H9 (cell line): ENCODE measurements at regions not wholly inside any gene's neighbourhood (a gene's known extent, or its start where the extent isn't known, plus 50 kb on each side); places are given as distances from the start of the nearest gene placed in this dataset.

Source experiments
- DNase-seq: peaks from one replicate; pipeline ENCODE4 v3.0.0-alpha.2; 2017
- H2AFZ ChIP-seq: one replicate; pipeline ENCODE4 v1.6.1; 2013; ENCODE audit warnings: mild to moderate bottlenecking, low read length, control low read depth, moderate library complexity
- H2AK5ac ChIP-seq: 2 replicates; pipeline ENCODE4 v1.6.1; 2013; ENCODE audit warnings: low read length, control low read depth, mixed read lengths; ENCODE audit not compliant: insufficient read length
- H2BK120ac ChIP-seq: one replicate; pipeline ENCODE4 v1.6.1; 2013; ENCODE audit warnings: low read depth, mild to moderate bottlenecking, low read length, control low read depth, inconsistent platforms; ENCODE audit not compliant: poor library complexity, severe bottlenecking
- H2BK12ac ChIP-seq: 2 replicates; pipeline ENCODE4 v1.6.1; 2013; ENCODE audit warnings: low read length, control low read depth, mixed read lengths, low read depth; ENCODE audit not compliant: insufficient read length
- H2BK15ac ChIP-seq: 2 replicates; pipeline ENCODE4 v1.6.1; 2013; ENCODE audit warnings: low read depth, low read length, control low read depth
- H2BK20ac ChIP-seq: one replicate; pipeline ENCODE4 v1.6.1; 2013; ENCODE audit warnings: low read depth, mild to moderate bottlenecking, low read length, control low read depth, inconsistent platforms; ENCODE audit not compliant: poor library complexity, severe bottlenecking
- H2BK5ac ChIP-seq: 2 replicates; pipeline ENCODE4 v1.6.1; 2013; ENCODE audit warnings: low read length, control low read depth, mixed read lengths; ENCODE audit not compliant: insufficient read length
- H3K14ac ChIP-seq: 2 replicates; pipeline ENCODE4 v1.6.1; 2013; ENCODE audit warnings: low read length, control low read depth; ENCODE audit not compliant: insufficient read depth
- H3K18ac ChIP-seq: 2 replicates; pipeline ENCODE4 v1.6.1; 2013; ENCODE audit warnings: low read depth, mild to moderate bottlenecking, mixed read lengths, low read length, control low read depth; ENCODE audit not compliant: insufficient read length
- H3K23ac ChIP-seq: 2 replicates; pipeline ENCODE4 v1.6.1; 2013; ENCODE audit warnings: low read length, control low read depth, mixed read lengths, low read depth; ENCODE audit not compliant: insufficient read length
- H3K23me2 ChIP-seq: 2 replicates; pipeline ENCODE4 v1.6.1; 2013; ENCODE audit warnings: low read depth, mild to moderate bottlenecking, mixed read lengths, low read length, control low read depth; ENCODE audit not compliant: insufficient read length, poor library complexity, severe bottlenecking
- H3K27ac ChIP-seq: 2 replicates; pipeline ENCODE4 v1.5.1; 2013; ENCODE audit warnings: low read length, control low read depth, mixed read lengths, low read depth; ENCODE audit not compliant: insufficient read length
- H3K27me3 ChIP-seq: 2 replicates; pipeline ENCODE4 v1.6.1; 2013; ENCODE audit warnings: low read length, control low read depth, inconsistent platforms; ENCODE audit not compliant: insufficient read depth
- H3K4ac ChIP-seq: 2 replicates; pipeline ENCODE4 v1.6.1; 2013; ENCODE audit warnings: low read depth, mild to moderate bottlenecking, control low read depth, inconsistent platforms, low read length, moderate library complexity
- H3K4me1 ChIP-seq: 2 replicates; pipeline ENCODE4 v1.6.1; 2013; ENCODE audit warnings: low read length, control low read depth, inconsistent platforms; ENCODE audit not compliant: insufficient read depth
- H3K4me2 ChIP-seq: 2 replicates; pipeline ENCODE4 v1.6.1; 2013; ENCODE audit warnings: low read length, control low read depth, mixed read lengths; ENCODE audit not compliant: insufficient read length, insufficient read depth
- H3K56ac ChIP-seq: 2 replicates; pipeline ENCODE4 v1.6.1; 2013; ENCODE audit warnings: low read depth, mild to moderate bottlenecking, mixed read lengths, low read length, control low read depth; ENCODE audit not compliant: insufficient read length
- H3K79me1 ChIP-seq: 2 replicates; pipeline ENCODE4 v1.6.1; 2013; ENCODE audit warnings: low read depth, mild to moderate bottlenecking, moderate library complexity, low read length, control low read depth, inconsistent platforms; ENCODE audit not compliant: insufficient read depth, poor library complexity, severe bottlenecking
- H3K79me2 ChIP-seq: 2 replicates; pipeline ENCODE4 v1.6.1; 2013; ENCODE audit warnings: low read length, control low read depth, inconsistent platforms; ENCODE audit not compliant: insufficient read depth
- H3K9ac ChIP-seq: 2 replicates; pipeline ENCODE4 v1.6.1; 2013; ENCODE audit warnings: low read length, control low read depth, mixed read lengths; ENCODE audit not compliant: insufficient read length; ENCODE audit errors: extremely low read depth
- H3K9me3 ChIP-seq: one replicate; pipeline ENCODE4 v1.6.1; 2013; ENCODE audit warnings: low read depth, low read length, inconsistent platforms; ENCODE audit not compliant: control insufficient read depth
- H3T11ph ChIP-seq: one replicate; pipeline ENCODE4 v1.6.1; 2013; ENCODE audit warnings: mild to moderate bottlenecking, low read length, control low read depth, inconsistent platforms
- H4K20me1 ChIP-seq: one replicate; pipeline ENCODE4 v1.6.1; 2013; ENCODE audit not compliant: control insufficient read depth, insufficient read length, insufficient read depth
- H4K5ac ChIP-seq: 2 replicates; pipeline ENCODE4 v1.6.1; 2013; ENCODE audit warnings: low read depth, mild to moderate bottlenecking, mixed read lengths, low read length, control low read depth; ENCODE audit not compliant: insufficient read length
- H4K8ac ChIP-seq: replicated peaks from 2 replicates; pipeline ENCODE4 v1.6.1; 2013; ENCODE audit warnings: low read length, control low read depth, mixed read lengths, low read depth; ENCODE audit not compliant: insufficient read length
- H4K91ac ChIP-seq: 2 replicates; pipeline ENCODE4 v1.6.1; 2013; ENCODE audit warnings: low read depth, mild to moderate bottlenecking, moderate library complexity, mixed read lengths, low read length, control low read depth; ENCODE audit not compliant: insufficient read length
- H3K27ac Mint-ChIP-seq, 3 experiments: 2 replicates in 2 of 3; 3 replicates in 1 of 3; pipeline ENCODE4 v1.8.0; 2020 to 2021; ENCODE audit warnings: mixed read lengths in 3 of 3, mild to moderate bottlenecking in 1 of 3, moderate library complexity in 1 of 3
- H3K27me3 Mint-ChIP-seq: 2 replicates; pipeline ENCODE4 v1.8.0; 2021; ENCODE audit warnings: low read depth, mild to moderate bottlenecking, moderate library complexity, mixed read lengths
- H3K36me3 Mint-ChIP-seq, 3 experiments: 2 replicates in 2 of 3; 3 replicates in 1 of 3; pipeline ENCODE4 v1.8.0; 2020 to 2021; ENCODE audit warnings: low read depth in 3 of 3, mixed read lengths in 3 of 3; ENCODE audit not compliant: insufficient read depth in 1 of 3
- H3K4me1 Mint-ChIP-seq, 2 experiments: 2 replicates each; pipeline ENCODE4 v1.8.0; 2020; ENCODE audit warnings: mixed read lengths in 2 of 2
- H3K4me3 Mint-ChIP-seq, 2 experiments: 2 replicates in 1 of 2; 3 replicates in 1 of 2; pipeline ENCODE4 v1.8.0; 2020 to 2021; ENCODE audit warnings: mild to moderate bottlenecking in 2 of 2, mixed read lengths in 2 of 2, moderate library complexity in 1 of 2
- H3K9me3 Mint-ChIP-seq, 2 experiments: 2 replicates in 1 of 2; 3 replicates in 1 of 2; pipeline ENCODE4 v1.8.0; 2020; ENCODE audit warnings: mild to moderate bottlenecking in 2 of 2, mixed read lengths in 2 of 2, moderate library complexity in 1 of 2
- CTCF ChIP-seq: fragments of 200-600 bp; sonication (generic); conservative IDR thresholded peaks from 3 replicates; pipeline ENCODE4 v1.8.0; 2021; ENCODE audit warnings: antibody characterized with exemption, mild to moderate bottlenecking
- WGBS: extraction: QIAGEN DNeasy Blood & Tissue Kit; methylation state at CpG from one replicate; pipeline ENCODE4 v1.1.7; 2013; ENCODE audit warnings: missing lambda C conversion rate, low lambda C conversion rate, mixed read lengths; ENCODE audit not compliant: insufficient read length; ENCODE audit errors: extremely low coverage; 5-methylcytosine and 5-hydroxymethylcytosine counted together

- Histone ChIP-seq H3K18ac (no peak overlapping the region), H3K4me2 (no peak overlapping the region), H4K8ac (no peak overlapping the region), H3T11ph (no peak overlapping the region), H3K27ac (no peak overlapping the region), H2AFZ (no peak overlapping the region), H3K9ac (no peak overlapping the region), H3K4me1 (no peaks in the 10 kb centered on the region), H3K23ac (no peak overlapping the region), H2BK5ac (no peak overlapping the region), H2BK12ac (no peak overlapping the region), H3K79me1 (no peaks in the 10 kb centered on the region), H4K20me1 (no peaks in the 10 kb centered on the region), H2AK5ac (no peak overlapping the region), H3K27me3 (no peaks in the 10 kb centered on the region), H3K4ac (no peak overlapping the region), H4K5ac (no peak overlapping the region), H3K9me3 (no peaks in the 10 kb centered on the region), H3K79me2 (no peaks in the 10 kb centered on the region), H3K14ac (no peak overlapping the region), H2BK20ac (no peak overlapping the region), H2BK120ac (no peak overlapping the region), H2BK15ac (no peak overlapping the region), H3K23me2 (no peaks in the 10 kb centered on the region), H4K91ac (no peak overlapping the region), H3K56ac (no peak overlapping the region)
- TF ChIP-seq CTCF = no peak
- no peaks in the 10 kb centered on the region for H3K9me3 Mint-ChIP-seq
- no peak for DNase-seq
- no peak overlapping the region for H3K4me3 Mint-ChIP-seq
- no CpG with 5 or more reads among the region's 4 CpGs for WGBS
- no peak overlapping the region for H3K27ac Mint-ChIP-seq
- no peaks in the 10 kb centered on the region for H3K4me1 Mint-ChIP-seq
- no peaks in the 10 kb centered on the region for H3K36me3 Mint-ChIP-seq
- H3K27me3 Mint-ChIP-seq = no peaks in the 10 kb centered on the region
These were observed 1136.3 kb upstream of the B3GALT2 start for GRCh38 chr1:194322751-194323150.
